H9 (cell line): ENCODE measurements at regions not wholly inside any gene's neighbourhood (a gene's known extent, or its start where the extent isn't known, plus 50 kb on each side); places are given as distances from the start of the nearest gene placed in this dataset.

Source experiments
- DNase-seq: peaks from one replicate; pipeline ENCODE4 v3.0.0-alpha.2; 2017
- H2AFZ ChIP-seq: one replicate; pipeline ENCODE4 v1.6.1; 2013; ENCODE audit warnings: mild to moderate bottlenecking, low read length, control low read depth, moderate library complexity
- H2AK5ac ChIP-seq: 2 replicates; pipeline ENCODE4 v1.6.1; 2013; ENCODE audit warnings: low read length, control low read depth, mixed read lengths; ENCODE audit not compliant: insufficient read length
- H2BK120ac ChIP-seq: one replicate; pipeline ENCODE4 v1.6.1; 2013; ENCODE audit warnings: low read depth, mild to moderate bottlenecking, low read length, control low read depth, inconsistent platforms; ENCODE audit not compliant: poor library complexity, severe bottlenecking
- H2BK12ac ChIP-seq: 2 replicates; pipeline ENCODE4 v1.6.1; 2013; ENCODE audit warnings: low read length, control low read depth, mixed read lengths, low read depth; ENCODE audit not compliant: insufficient read length
- H2BK15ac ChIP-seq: 2 replicates; pipeline ENCODE4 v1.6.1; 2013; ENCODE audit warnings: low read depth, low read length, control low read depth
- H2BK20ac ChIP-seq: one replicate; pipeline ENCODE4 v1.6.1; 2013; ENCODE audit warnings: low read depth, mild to moderate bottlenecking, low read length, control low read depth, inconsistent platforms; ENCODE audit not compliant: poor library complexity, severe bottlenecking
- H2BK5ac ChIP-seq: 2 replicates; pipeline ENCODE4 v1.6.1; 2013; ENCODE audit warnings: low read length, control low read depth, mixed read lengths; ENCODE audit not compliant: insufficient read length
- H3K14ac ChIP-seq: 2 replicates; pipeline ENCODE4 v1.6.1; 2013; ENCODE audit warnings: low read length, control low read depth; ENCODE audit not compliant: insufficient read depth
- H3K18ac ChIP-seq: 2 replicates; pipeline ENCODE4 v1.6.1; 2013; ENCODE audit warnings: low read depth, mild to moderate bottlenecking, mixed read lengths, low read length, control low read depth; ENCODE audit not compliant: insufficient read length
- H3K23ac ChIP-seq: 2 replicates; pipeline ENCODE4 v1.6.1; 2013; ENCODE audit warnings: low read length, control low read depth, mixed read lengths, low read depth; ENCODE audit not compliant: insufficient read length
- H3K23me2 ChIP-seq: 2 replicates; pipeline ENCODE4 v1.6.1; 2013; ENCODE audit warnings: low read depth, mild to moderate bottlenecking, mixed read lengths, low read length, control low read depth; ENCODE audit not compliant: insufficient read length, poor library complexity, severe bottlenecking
- H3K27ac ChIP-seq: 2 replicates; pipeline ENCODE4 v1.5.1; 2013; ENCODE audit warnings: low read length, control low read depth, mixed read lengths, low read depth; ENCODE audit not compliant: insufficient read length
- H3K27me3 ChIP-seq: 2 replicates; pipeline ENCODE4 v1.6.1; 2013; ENCODE audit warnings: low read length, control low read depth, inconsistent platforms; ENCODE audit not compliant: insufficient read depth
- H3K4ac ChIP-seq: 2 replicates; pipeline ENCODE4 v1.6.1; 2013; ENCODE audit warnings: low read depth, mild to moderate bottlenecking, control low read depth, inconsistent platforms, low read length, moderate library complexity
- H3K4me1 ChIP-seq: 2 replicates; pipeline ENCODE4 v1.6.1; 2013; ENCODE audit warnings: low read length, control low read depth, inconsistent platforms; ENCODE audit not compliant: insufficient read depth
- H3K4me2 ChIP-seq: 2 replicates; pipeline ENCODE4 v1.6.1; 2013; ENCODE audit warnings: low read length, control low read depth, mixed read lengths; ENCODE audit not compliant: insufficient read length, insufficient read depth
- H3K56ac ChIP-seq: 2 replicates; pipeline ENCODE4 v1.6.1; 2013; ENCODE audit warnings: low read depth, mild to moderate bottlenecking, mixed read lengths, low read length, control low read depth; ENCODE audit not compliant: insufficient read length
- H3K79me1 ChIP-seq: 2 replicates; pipeline ENCODE4 v1.6.1; 2013; ENCODE audit warnings: low read depth, mild to moderate bottlenecking, moderate library complexity, low read length, control low read depth, inconsistent platforms; ENCODE audit not compliant: insufficient read depth, poor library complexity, severe bottlenecking
- H3K79me2 ChIP-seq: 2 replicates; pipeline ENCODE4 v1.6.1; 2013; ENCODE audit warnings: low read length, control low read depth, inconsistent platforms; ENCODE audit not compliant: insufficient read depth
- H3K9ac ChIP-seq: 2 replicates; pipeline ENCODE4 v1.6.1; 2013; ENCODE audit warnings: low read length, control low read depth, mixed read lengths; ENCODE audit not compliant: insufficient read length; ENCODE audit errors: extremely low read depth
- H3K9me3 ChIP-seq: one replicate; pipeline ENCODE4 v1.6.1; 2013; ENCODE audit warnings: low read depth, low read length, inconsistent platforms; ENCODE audit not compliant: control insufficient read depth
- H3T11ph ChIP-seq: one replicate; pipeline ENCODE4 v1.6.1; 2013; ENCODE audit warnings: mild to moderate bottlenecking, low read length, control low read depth, inconsistent platforms
- H4K20me1 ChIP-seq: one replicate; pipeline ENCODE4 v1.6.1; 2013; ENCODE audit not compliant: control insufficient read depth, insufficient read length, insufficient read depth
- H4K5ac ChIP-seq: 2 replicates; pipeline ENCODE4 v1.6.1; 2013; ENCODE audit warnings: low read depth, mild to moderate bottlenecking, mixed read lengths, low read length, control low read depth; ENCODE audit not compliant: insufficient read length
- H4K8ac ChIP-seq: replicated peaks from 2 replicates; pipeline ENCODE4 v1.6.1; 2013; ENCODE audit warnings: low read length, control low read depth, mixed read lengths, low read depth; ENCODE audit not compliant: insufficient read length
- H4K91ac ChIP-seq: 2 replicates; pipeline ENCODE4 v1.6.1; 2013; ENCODE audit warnings: low read depth, mild to moderate bottlenecking, moderate library complexity, mixed read lengths, low read length, control low read depth; ENCODE audit not compliant: insufficient read length
- H3K27ac Mint-ChIP-seq, 3 experiments: 2 replicates in 2 of 3; 3 replicates in 1 of 3; pipeline ENCODE4 v1.8.0; 2020 to 2021; ENCODE audit warnings: mixed read lengths in 3 of 3, mild to moderate bottlenecking in 1 of 3, moderate library complexity in 1 of 3
- H3K27me3 Mint-ChIP-seq: 2 replicates; pipeline ENCODE4 v1.8.0; 2021; ENCODE audit warnings: low read depth, mild to moderate bottlenecking, moderate library complexity, mixed read lengths
- H3K36me3 Mint-ChIP-seq, 3 experiments: 2 replicates in 2 of 3; 3 replicates in 1 of 3; pipeline ENCODE4 v1.8.0; 2020 to 2021; ENCODE audit warnings: low read depth in 3 of 3, mixed read lengths in 3 of 3; ENCODE audit not compliant: insufficient read depth in 1 of 3
- H3K4me1 Mint-ChIP-seq, 2 experiments: 2 replicates each; pipeline ENCODE4 v1.8.0; 2020; ENCODE audit warnings: mixed read lengths in 2 of 2
- H3K4me3 Mint-ChIP-seq, 2 experiments: 2 replicates in 1 of 2; 3 replicates in 1 of 2; pipeline ENCODE4 v1.8.0; 2020 to 2021; ENCODE audit warnings: mild to moderate bottlenecking in 2 of 2, mixed read lengths in 2 of 2, moderate library complexity in 1 of 2
- H3K9me3 Mint-ChIP-seq, 2 experiments: 2 replicates in 1 of 2; 3 replicates in 1 of 2; pipeline ENCODE4 v1.8.0; 2020; ENCODE audit warnings: mild to moderate bottlenecking in 2 of 2, mixed read lengths in 2 of 2, moderate library complexity in 1 of 2
- CTCF ChIP-seq: fragments of 200-600 bp; sonication (generic); conservative IDR thresholded peaks from 3 replicates; pipeline ENCODE4 v1.8.0; 2021; ENCODE audit warnings: antibody characterized with exemption, mild to moderate bottlenecking
- WGBS: extraction: QIAGEN DNeasy Blood & Tissue Kit; methylation state at CpG from one replicate; pipeline ENCODE4 v1.1.7; 2013; ENCODE audit warnings: missing lambda C conversion rate, low lambda C conversion rate, mixed read lengths; ENCODE audit not compliant: insufficient read length; ENCODE audit errors: extremely low coverage; 5-methylcytosine and 5-hydroxymethylcytosine counted together

GRCh38 chr20:11086970-11087369, 413.2 kb upstream of the JAG1 start:
- Mint-ChIP-seq H3K27ac (no peak overlapping the region), H3K36me3 (peaks cover 0 to 5% (median 0%) of the 10 kb centered on the region in 3 experiments; a peak in 2 of 7 replicates), H3K9me3 (0 out of 5 replicates have a peak, but pooled peaks cover 0 to 3% of the 10 kb centered on the region in 2 experiments), H3K27me3 (no peaks in the 10 kb centered on the region), H3K4me3 (no peak overlapping the region), H3K4me1 (peaks cover 0 to 10% of the 10 kb centered on the region in 2 experiments; a peak in 2 of 4 replicates)
- no peak overlapping the region for H3K56ac ChIP-seq
- no peak overlapping the region for H3K9ac ChIP-seq
- no peak overlapping the region for H4K8ac ChIP-seq
- no peak overlapping the region for H3K4ac ChIP-seq
- H3T11ph ChIP-seq = no peak overlapping the region
- no peaks in the 10 kb centered on the region for H3K27me3 ChIP-seq
- H2BK5ac ChIP-seq = no peak overlapping the region
- H4K5ac ChIP-seq = no peak overlapping the region
- H2AK5ac ChIP-seq = no peak overlapping the region
- no peak overlapping the region for H2BK15ac ChIP-seq
- H2BK120ac ChIP-seq = no peak overlapping the region
- no peak overlapping the region for H2BK12ac ChIP-seq
- no peaks in the 10 kb centered on the region for H3K9me3 ChIP-seq
- H2BK20ac ChIP-seq = no peak overlapping the region
- no peaks in the 10 kb centered on the region for H3K23me2 ChIP-seq
- H3K79me2 ChIP-seq = peaks cover 1% of the 10 kb centered on the region; the same call in 1 of the 2 replicates
- H3K18ac ChIP-seq = no peak overlapping the region
- no peaks in the 10 kb centered on the region for H3K4me1 ChIP-seq
- no peak overlapping the region for H2AFZ ChIP-seq
- no peaks in the 10 kb centered on the region for H3K79me1 ChIP-seq
- H3K4me2 ChIP-seq = no peak overlapping the region
- no peak overlapping the region for H3K23ac ChIP-seq
- no peak for TF ChIP-seq CTCF
- H4K20me1 ChIP-seq = no peaks in the 10 kb centered on the region
- WGBS = no CpG with 5 or more reads among the region's 5 CpGs
- no peak overlapping the region for H4K91ac ChIP-seq
- no peak overlapping the region for H3K27ac ChIP-seq
- no peak for DNase-seq
- H3K14ac ChIP-seq = no peak overlapping the region
